GM12892 (cell line): ENCODE measurements at regions not wholly inside any gene's neighbourhood (a gene's known extent, or its start where the extent isn't known, plus 50 kb on each side); places are given as distances from the start of the nearest gene placed in this dataset.

Experiments
- POLR2A ChIP-seq: IDR thresholded peaks from 2 replicates; pipeline ENCODE4 v1.6.1; 2011; ENCODE audit warnings: low read depth, low read length, control low read depth
- POLR2AphosphoS5 ChIP-seq: IDR thresholded peaks from 2 replicates; pipeline ENCODE4 v1.6.1; 2011; ENCODE audit warnings: low read depth, low read length, control low read depth
- TAF1 ChIP-seq: IDR thresholded peaks from 2 replicates; pipeline ENCODE4 v1.6.1; 2011; ENCODE audit warnings: low read depth, mild to moderate bottlenecking, control low read depth, low read length, borderline replicate concordance

GRCh38 chr6:90369024-90369519, 72.4 kb upstream of the BACH2 start:
- TF ChIP-seq POLR2A (no peak), POLR2AphosphoS5 (no peak; the same call in 1 of the 2 replicates), TAF1 (no peak)
